Nephron progenitor cell (in vitro differentiated cells): ENCODE measurements at regions not wholly inside any gene's neighbourhood (a gene's known extent, or its start where the extent isn't known, plus 50 kb on each side); places are given as distances from the start of the nearest gene placed in this dataset.

ENCODE experiments used
- DNase-seq: peaks from one replicate; pipeline ENCODE4 v3.0.0; 2021
- H3K27ac Mint-ChIP-seq: 2 replicates; pipeline ENCODE4 v1.8.0; 2021; ENCODE audit warnings: mild to moderate bottlenecking, moderate library complexity, mixed read lengths
- H3K27me3 Mint-ChIP-seq: 2 replicates; pipeline ENCODE4 v1.8.0; 2021; ENCODE audit warnings: mild to moderate bottlenecking, low read depth, mixed read lengths; ENCODE audit not compliant: poor library complexity
- H3K36me3 Mint-ChIP-seq: 2 replicates; pipeline ENCODE4 v1.8.0; 2021; ENCODE audit warnings: low read depth, mixed read lengths
- H3K4me1 Mint-ChIP-seq: 2 replicates; pipeline ENCODE4 v1.8.0; 2021; ENCODE audit warnings: mixed read lengths
- H3K4me3 Mint-ChIP-seq: 2 replicates; pipeline ENCODE4 v1.8.0; 2021; ENCODE audit warnings: mild to moderate bottlenecking, moderate library complexity, mixed read lengths
- H3K9me3 Mint-ChIP-seq: 2 replicates; pipeline ENCODE4 v1.8.0; 2021; ENCODE audit warnings: mild to moderate bottlenecking, moderate library complexity, mixed read lengths
- CTCF ChIP-seq: fragments of 200-600 bp; sonication (generic); IDR thresholded peaks from 2 replicates; pipeline ENCODE4 v1.5.0; 2021; ENCODE audit warnings: antibody characterized with exemption

DNA sequence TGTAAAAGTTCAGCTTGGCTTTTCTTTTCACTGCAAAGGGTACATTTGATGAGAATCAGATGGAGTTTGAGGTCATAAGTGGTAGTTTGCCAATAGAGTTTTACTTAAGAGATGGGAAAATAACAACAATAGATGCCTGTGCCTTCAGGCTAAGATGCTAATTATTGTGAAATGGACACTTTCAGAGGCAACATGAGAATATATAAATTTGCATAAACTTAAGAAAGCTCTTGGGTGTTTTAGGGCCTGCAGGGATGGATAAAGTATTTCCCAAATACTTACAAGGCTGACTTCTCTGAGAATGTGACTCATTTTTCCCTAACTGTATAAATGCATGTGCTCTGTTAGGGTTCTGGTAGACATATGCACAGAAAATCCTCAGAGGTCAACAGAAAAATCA is 200.3 kb upstream of the SVIL start:
- H3K36me3 Mint-ChIP-seq, result no peaks in the 10 kb centered on the region
- H3K9me3 Mint-ChIP-seq, result peaks cover 4% of the 10 kb centered on the region
- no peak for TF ChIP-seq CTCF
- peaks cover 12% of the 10 kb centered on the region for H3K4me1 Mint-ChIP-seq
- H3K27me3 Mint-ChIP-seq, result peaks cover 15% of the 10 kb centered on the region
- DNase-seq, result no peak
- H3K27ac Mint-ChIP-seq, result no peak overlapping the region
- no peak overlapping the region for H3K4me3 Mint-ChIP-seq

GRCh38 chr10:29830531-29831512 is 196.1 kb upstream of the SVIL start:
- no peak overlapping the region for H3K27ac Mint-ChIP-seq
- peaks cover 19% of the 10 kb centered on the region for H3K4me1 Mint-ChIP-seq
- H3K4me3 Mint-ChIP-seq, result no peak overlapping the region
- H3K27me3 Mint-ChIP-seq, result peaks cover 11% of the 10 kb centered on the region
- no peak for TF ChIP-seq CTCF
- peaks cover 4% of the 10 kb centered on the region for H3K9me3 Mint-ChIP-seq
- no peaks in the 10 kb centered on the region for H3K36me3 Mint-ChIP-seq
- no peak for DNase-seq

DNA sequence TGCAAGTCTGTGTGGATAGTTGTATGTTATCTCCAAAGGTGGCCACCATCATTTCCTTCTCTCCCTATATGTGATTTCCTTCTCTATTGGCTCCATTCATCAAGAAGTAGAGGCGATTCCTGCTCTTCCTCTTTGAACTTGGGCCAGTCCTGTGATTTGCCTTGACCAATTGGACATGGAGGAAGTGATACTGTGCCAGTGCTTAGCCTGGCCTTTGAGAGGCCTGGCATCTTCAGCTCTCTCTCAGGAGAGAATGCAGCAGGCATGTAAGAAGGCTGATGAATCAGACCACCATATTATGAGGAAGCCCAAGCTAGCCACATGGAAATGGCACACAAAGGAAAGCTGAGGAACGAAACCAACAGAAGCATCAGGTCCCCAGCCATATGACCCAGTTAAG is 195.0 kb upstream of the SVIL start:
- no peak for TF ChIP-seq CTCF
- no peak for DNase-seq
- peaks cover 19% of the 10 kb centered on the region for H3K4me1 Mint-ChIP-seq
- peaks cover 10% of the 10 kb centered on the region for H3K27me3 Mint-ChIP-seq
- no peak overlapping the region for H3K27ac Mint-ChIP-seq
- H3K9me3 Mint-ChIP-seq, result peaks cover 4% of the 10 kb centered on the region
- H3K4me3 Mint-ChIP-seq, result no peak overlapping the region
- H3K36me3 Mint-ChIP-seq, result no peaks in the 10 kb centered on the region

GRCh38 chr10:29828956-29829355 is 194.2 kb upstream of the SVIL start:
- Mint-ChIP-seq H3K27me3 (peaks cover 11% of the 10 kb centered on the region), H3K9me3 (peaks cover 4% of the 10 kb centered on the region), H3K4me1 (peaks cover 19% of the 10 kb centered on the region), H3K27ac (no peak overlapping the region), H3K4me3 (no peak overlapping the region), H3K36me3 (no peaks in the 10 kb centered on the region)
- DNase-seq, result no peak
- no peak for TF ChIP-seq CTCF

DNA sequence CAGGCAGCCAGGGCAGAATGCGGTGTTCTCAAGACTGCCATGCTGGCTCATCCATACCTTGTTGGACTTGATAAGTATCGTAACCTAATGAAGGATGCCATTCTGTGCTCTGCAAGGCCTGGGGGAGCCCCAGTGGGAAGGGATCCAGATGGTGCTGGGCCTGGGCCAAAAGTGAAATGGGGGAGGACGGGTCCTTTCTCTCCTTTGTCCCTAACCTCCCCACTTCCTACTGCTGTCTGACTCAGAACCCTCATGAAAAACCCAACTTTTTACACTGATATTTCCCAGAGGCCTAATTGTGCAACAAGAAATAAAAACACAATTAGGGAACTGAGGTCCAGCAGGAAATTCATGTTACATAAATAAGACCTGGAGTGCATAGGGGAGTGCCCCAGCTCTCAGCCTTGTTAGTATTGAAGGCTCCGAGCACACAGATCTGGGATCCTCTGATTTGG is 193.7 kb upstream of the SVIL start:
- Mint-ChIP-seq H3K4me3 (no peak overlapping the region), H3K36me3 (no peaks in the 10 kb centered on the region), H3K4me1 (peaks cover 19% of the 10 kb centered on the region), H3K27ac (no peak overlapping the region), H3K27me3 (peaks cover 11% of the 10 kb centered on the region), H3K9me3 (peaks cover 4% of the 10 kb centered on the region)
- no peak for TF ChIP-seq CTCF
- DNase-seq, result no peak

DNA sequence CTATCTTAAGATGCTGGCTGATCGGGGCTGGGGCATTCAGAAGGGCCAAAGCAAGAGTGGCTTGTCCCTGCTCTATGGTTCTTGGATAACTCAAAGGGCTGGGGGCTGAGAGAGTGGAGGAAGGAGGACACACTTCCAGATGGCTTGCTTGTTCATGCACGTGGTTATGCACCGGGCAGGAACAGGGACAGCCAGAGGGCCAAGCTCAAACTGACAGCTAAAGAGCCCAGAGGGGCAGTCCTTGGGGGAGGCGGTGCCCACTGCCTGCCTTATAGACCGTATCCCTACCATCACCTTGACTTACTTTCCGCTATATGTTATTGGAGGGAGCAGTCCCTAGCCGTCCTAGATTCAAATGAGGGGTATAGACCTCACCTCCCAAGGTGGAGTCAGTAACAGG is 192.7 kb upstream of the SVIL start:
- Mint-ChIP-seq H3K36me3 (no peaks in the 10 kb centered on the region), H3K4me1 (peaks cover 19% of the 10 kb centered on the region), H3K9me3 (peaks cover 4% of the 10 kb centered on the region), H3K4me3 (no peak overlapping the region), H3K27ac (no peak overlapping the region), H3K27me3 (peaks cover 8% of the 10 kb centered on the region)
- no peak for DNase-seq
- TF ChIP-seq CTCF, result no peak
